GM12891 (cell line): ENCODE measurements at regions not wholly inside any gene's neighbourhood (a gene's known extent, or its start where the extent isn't known, plus 50 kb on each side); places are given as distances from the start of the nearest gene placed in this dataset.

ENCODE experiments used
- DNase-seq: peaks from one replicate; pipeline ENCODE4 v3.0.0; 2011; ENCODE audit warnings: low spot score; ENCODE audit not compliant: insufficient read length
- FAIRE-seq: peaks from 2 replicates; lab custom pipeline; 2011; peaks lifted over from hg19 to GRCh38; lab: Jason Lieb, UNC
- PAX5 ChIP-seq: IDR thresholded peaks from 2 replicates; pipeline ENCODE4 v1.6.1; 2011; ENCODE audit warnings: low read length, moderate library complexity, mild to moderate bottlenecking; ENCODE audit not compliant: insufficient read depth, severe bottlenecking
- POLR2A ChIP-seq: IDR thresholded peaks from 2 replicates; pipeline ENCODE4 v1.6.1; 2011; ENCODE audit warnings: low read depth, low read length, control low read depth
- POLR2AphosphoS5 ChIP-seq: IDR thresholded peaks from 2 replicates; pipeline ENCODE4 v1.6.1; 2011; ENCODE audit warnings: low read depth, low read length, control low read depth
- POU2F2 ChIP-seq: IDR thresholded peaks from 2 replicates; pipeline ENCODE4 v1.6.1; 2011; ENCODE audit warnings: low read depth, mild to moderate bottlenecking, control low read depth, low read length, moderate library complexity
- SPI1 ChIP-seq: IDR thresholded peaks from 2 replicates; pipeline ENCODE4 v1.6.1; 2011; ENCODE audit warnings: low read depth, low read length, control low read depth
- TAF1 ChIP-seq: IDR thresholded peaks from 2 replicates; pipeline ENCODE4 v1.6.1; 2011; ENCODE audit warnings: low read depth, low read length, control low read depth

DNA sequence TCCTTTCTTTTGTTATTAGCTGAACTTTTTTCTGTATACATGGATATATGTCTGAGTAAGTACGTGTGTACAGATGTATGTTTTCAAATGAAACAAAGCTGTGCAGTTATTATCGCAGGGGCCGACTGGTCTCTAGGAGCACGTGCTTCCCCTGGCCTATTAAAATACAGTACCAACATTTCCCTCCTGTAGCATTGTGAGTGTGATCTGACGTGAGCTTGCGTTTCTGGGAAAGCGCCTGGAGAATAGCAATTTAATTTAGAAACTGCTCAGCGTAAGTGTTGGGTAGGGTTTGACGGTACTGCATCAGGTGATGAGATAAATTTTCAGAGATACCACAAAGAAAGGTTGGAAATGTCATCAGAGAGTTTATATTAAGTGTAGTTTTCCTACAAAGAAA, 173.3 kb downstream of the FBXO8 start:
- TF ChIP-seq POLR2AphosphoS5 (no peak), SPI1 (no peak), PAX5 (no peak), POU2F2 (no peak), POLR2A (no peak), TAF1 (no peak)
- FAIRE-seq: no peak
- no peak for DNase-seq

DNA sequence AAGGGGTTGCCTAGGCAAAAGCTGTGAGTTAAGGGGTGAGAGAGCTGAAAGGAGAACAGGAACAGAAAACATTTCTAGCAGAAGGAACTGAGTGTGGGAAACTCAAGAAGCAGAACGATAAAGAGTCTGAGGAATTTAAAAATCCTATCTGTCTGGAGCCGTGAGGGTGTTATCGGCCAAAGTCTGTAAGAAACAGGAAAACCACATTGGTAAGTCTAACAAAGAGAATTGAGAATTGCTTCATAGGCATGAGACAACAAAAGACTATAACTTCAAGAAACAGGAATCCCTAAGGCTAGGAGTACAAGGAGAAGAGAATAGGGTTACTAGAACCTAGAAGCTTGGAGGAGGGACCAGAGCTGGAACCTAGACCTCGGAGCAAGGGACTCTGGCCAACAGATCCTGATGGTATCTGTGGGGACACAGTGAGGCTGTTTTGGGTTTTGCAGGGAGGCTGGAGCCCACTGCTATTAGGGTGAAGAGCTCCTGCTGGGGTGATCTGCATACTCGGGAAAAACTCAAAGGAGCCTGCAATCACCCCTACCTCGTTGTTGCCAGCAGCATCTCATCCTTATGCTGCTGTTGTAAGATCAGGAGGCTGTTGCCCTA, 175.6 kb downstream of the FBXO8 start:
- no peak for FAIRE-seq
- no peak for DNase-seq
- TF ChIP-seq PAX5: no peak
- TF ChIP-seq TAF1: no peak
- TF ChIP-seq POLR2AphosphoS5: no peak
- no peak for TF ChIP-seq POLR2A
- no peak for TF ChIP-seq SPI1
- TF ChIP-seq POU2F2: no peak

DNA sequence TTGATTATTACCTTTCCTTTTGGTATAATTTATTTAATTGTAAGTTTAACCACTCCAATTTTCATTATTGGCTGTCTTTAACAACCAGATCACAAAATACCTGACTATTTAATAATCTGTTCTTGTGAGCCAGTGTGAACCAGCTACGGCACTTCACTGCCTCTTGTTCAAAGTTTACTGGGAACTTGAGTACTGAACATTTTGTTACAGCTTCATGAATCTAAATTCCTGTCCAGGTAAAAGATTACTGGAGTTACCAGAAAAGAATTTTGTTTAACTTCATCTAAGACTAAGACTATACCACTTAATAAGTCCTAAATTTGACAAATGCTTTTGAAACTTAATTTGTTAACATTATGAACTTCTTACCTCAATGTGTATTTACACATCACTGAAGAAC, 178.3 kb downstream of the FBXO8 start:
- no peak for TF ChIP-seq TAF1
- FAIRE-seq: no peak
- DNase-seq: no peak

DNA sequence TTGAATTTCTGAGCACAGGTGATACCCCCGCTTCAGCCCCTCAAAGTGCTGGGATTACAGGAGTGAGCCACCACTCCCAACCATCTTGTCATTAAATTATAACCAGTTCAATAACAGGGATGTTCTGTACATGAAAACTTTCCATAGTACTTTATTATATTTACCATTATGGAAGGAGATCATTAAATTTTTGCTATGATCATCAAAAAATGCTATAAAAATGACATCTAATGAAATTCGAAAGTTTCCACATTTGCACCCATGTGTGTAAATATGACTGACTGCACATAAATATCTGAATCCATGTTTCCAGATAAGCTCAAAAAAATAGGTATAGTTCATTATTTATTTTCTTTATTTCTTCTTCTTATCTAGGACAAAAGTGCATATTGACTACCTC, 182.6 kb downstream of the FBXO8 start:
- FAIRE-seq (no peak), DNase-seq (no peak)
- no peak for TF ChIP-seq POU2F2
- no peak for TF ChIP-seq POLR2AphosphoS5
- TF ChIP-seq POLR2A: no peak
- TF ChIP-seq SPI1: no peak
- no peak for TF ChIP-seq TAF1
- no peak for TF ChIP-seq PAX5

DNA sequence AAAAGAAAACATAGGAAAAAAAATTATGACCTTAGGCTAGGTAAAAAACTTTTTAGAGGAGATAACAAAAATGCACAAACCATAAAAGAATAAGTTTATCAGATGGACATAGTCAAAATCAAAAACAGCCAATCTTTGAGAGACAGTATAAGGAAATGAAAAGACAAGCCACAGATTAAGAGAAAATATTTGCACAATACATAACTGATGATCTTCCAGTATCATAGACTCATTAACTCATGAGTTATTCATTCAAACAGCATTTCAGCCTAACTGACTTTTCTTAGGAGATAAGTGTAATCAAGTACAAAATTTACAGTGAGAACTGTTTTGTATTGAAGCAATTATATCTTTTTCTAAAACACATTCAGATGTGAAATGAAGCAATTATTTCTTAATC, 183.8 kb downstream of the FBXO8 start:
- DNase-seq (no peak), FAIRE-seq (no peak)
- TF ChIP-seq PAX5: no peak
- no peak for TF ChIP-seq POU2F2
- TF ChIP-seq TAF1: no peak
- no peak for TF ChIP-seq POLR2A
- no peak for TF ChIP-seq POLR2AphosphoS5
- no peak for TF ChIP-seq SPI1

DNA sequence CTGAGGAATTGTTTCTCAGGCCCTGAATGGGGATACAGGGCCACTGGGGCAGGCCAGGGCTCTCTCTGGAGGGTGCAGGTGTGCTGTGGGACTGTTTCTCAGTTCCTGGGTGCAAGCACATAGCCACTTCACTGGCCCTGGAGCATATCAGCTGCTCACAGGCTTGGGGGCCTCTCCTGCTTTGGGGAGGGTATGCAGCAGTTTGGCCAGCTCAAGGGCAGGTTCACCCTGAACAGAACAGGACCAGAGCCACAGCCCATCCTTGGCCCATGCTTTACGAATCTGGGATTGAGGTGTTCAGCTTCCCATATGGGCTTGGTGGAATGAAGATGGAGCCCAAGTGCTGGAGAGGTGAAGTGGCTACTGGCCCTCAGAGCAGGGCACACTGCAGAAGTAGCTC, 186.5 kb downstream of the FBXO8 start:
- DNase-seq (no peak), FAIRE-seq (no peak)
- no peak for TF ChIP-seq TAF1
- TF ChIP-seq POLR2A: no peak
- no peak for TF ChIP-seq PAX5
- TF ChIP-seq SPI1: no peak
- TF ChIP-seq POLR2AphosphoS5: no peak
- no peak for TF ChIP-seq POU2F2

DNA sequence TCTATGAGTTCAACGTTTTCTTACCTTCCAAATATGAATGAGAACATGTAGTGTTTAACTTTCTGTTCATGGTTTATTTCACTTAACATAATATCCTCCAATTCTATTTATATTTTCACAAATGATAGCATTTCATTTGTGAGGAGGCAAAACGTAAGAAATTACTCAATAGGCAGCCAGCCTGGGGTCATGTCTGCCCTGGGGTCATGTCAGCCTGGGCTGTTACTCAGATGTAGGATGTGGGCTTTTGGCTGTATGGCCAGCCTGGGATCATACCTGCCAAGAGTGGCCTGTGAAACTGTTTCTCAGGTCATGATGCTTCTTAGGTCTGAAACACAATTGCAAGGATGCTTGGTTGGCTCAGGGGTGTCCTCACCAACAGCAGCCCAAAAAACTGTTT, 187.0 kb downstream of the FBXO8 start:
- FAIRE-seq: no peak
- DNase-seq: no peak
- TF ChIP-seq PAX5 (no peak), POU2F2 (no peak), SPI1 (no peak), TAF1 (no peak), POLR2AphosphoS5 (no peak), POLR2A (no peak)

DNA sequence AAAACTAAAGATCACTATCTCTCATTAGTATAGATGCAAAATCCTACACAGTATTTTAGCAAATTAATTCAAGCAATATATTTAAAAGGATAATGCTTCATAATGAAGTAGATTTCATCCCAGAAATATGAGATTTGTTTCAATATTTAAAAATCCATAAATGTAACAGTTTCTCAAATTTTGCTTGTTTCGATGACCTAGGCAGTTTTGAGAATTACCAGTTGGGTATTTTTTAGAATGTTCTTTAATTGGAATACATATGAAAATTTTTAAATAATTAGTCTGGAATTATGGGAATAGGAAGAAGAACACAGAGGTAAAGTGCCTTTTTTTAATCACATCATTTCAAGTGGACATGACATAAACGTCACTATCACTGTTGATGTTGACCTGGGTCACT, 192.3 kb downstream of the FBXO8 start:
- DNase-seq: no peak
- FAIRE-seq: no peak
- TF ChIP-seq TAF1: no peak
- no peak for TF ChIP-seq POLR2A
- TF ChIP-seq PAX5: no peak
- TF ChIP-seq POLR2AphosphoS5: no peak
- TF ChIP-seq SPI1: no peak
- TF ChIP-seq POU2F2: no peak

DNA sequence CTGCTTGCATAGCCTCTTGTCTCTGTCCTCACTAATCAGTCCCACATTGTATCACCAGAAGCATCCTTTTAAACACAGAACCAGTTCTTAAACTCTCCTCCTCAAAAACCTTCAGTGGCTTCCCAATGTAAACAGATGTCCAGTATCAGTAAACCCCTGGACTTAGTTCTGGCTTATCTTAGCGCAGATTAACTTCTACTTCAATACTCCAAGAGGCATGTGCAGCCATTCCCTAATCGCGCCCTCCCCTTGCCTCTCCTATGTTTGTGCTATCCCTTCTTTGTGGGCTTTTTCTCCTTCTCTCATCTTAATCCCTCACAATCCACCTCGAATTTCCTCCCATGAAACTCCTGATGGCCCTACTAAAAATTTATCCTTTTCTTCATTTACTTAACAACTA, 193.8 kb downstream of the FBXO8 start:
- FAIRE-seq: no peak
- DNase-seq: no peak
- no peak for TF ChIP-seq PAX5
- no peak for TF ChIP-seq SPI1
- no peak for TF ChIP-seq POLR2A
- TF ChIP-seq POU2F2: no peak
- no peak for TF ChIP-seq TAF1

DNA sequence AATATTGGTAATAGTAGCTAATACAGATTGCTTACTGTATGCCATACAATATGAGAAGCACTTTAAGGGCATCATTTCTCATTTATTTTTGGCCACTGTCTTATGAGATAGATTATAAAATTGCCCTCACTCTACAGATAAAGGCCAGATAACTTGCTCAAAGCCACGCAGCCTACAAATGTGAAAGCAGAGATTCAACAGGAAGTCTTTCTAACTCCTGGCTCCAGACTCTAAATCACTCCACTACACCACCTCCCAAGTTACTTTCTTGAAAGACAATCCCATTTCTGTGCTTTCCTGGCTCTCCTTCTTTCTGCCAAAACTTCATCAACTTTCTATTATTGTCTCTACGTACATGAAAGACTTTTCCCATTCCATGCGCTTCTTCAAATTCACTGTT, 194.7 kb downstream of the FBXO8 start:
- TF ChIP-seq POLR2AphosphoS5 (no peak), TAF1 (no peak), POU2F2 (no peak), POLR2A (no peak), SPI1 (no peak), PAX5 (no peak)
- DNase-seq (no peak), FAIRE-seq (no peak)

DNA sequence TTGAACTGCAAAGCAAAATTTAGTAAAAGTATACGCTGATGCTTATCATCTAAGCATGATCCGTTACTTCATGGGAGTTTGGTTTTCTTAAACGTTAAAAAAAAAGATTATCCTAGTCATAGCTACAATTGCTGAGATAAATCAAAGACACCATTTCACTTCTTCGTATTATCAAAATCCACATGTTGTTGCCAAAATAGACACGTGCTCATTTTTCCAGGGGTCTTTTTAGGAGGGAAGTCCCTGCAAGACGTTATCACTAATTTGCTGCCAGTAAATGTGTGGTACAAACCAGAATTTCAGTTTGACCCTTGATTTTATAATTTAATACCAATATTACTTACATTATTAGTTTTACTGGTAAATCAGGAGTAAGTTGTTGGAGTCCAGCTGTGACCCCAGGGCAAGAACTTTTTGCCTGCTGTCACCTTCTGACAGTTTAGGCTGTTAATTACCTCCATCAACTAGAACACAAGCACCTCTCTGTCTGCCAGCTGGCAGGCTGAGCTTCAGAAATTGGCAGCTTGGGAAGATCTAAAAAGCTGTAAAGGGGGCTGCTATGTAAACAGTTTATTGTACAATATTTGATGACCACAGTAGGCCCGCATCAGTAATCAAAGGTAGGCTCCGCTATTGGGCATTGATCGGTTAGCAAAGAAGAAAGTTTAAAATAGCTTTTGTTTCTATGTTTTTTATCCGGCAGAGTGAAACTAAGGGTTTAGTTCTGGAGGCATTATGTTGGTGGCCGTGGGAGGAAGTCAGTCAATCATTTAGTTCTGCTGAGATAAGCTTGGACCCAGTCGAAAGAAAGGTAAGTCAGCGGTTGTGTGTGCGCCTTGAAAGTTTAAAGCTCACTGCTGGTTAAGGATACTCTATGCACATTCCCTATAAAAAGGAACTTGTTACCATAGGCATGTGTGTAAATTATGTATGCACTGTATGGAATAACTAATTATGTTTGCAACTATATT, 196.4 kb downstream of the FBXO8 start:
- no peak for FAIRE-seq
- DNase-seq: no peak

More for the DNA sequence above, 196.4 kb downstream of the FBXO8 start:
- TF ChIP-seq POLR2A: no peak
- no peak for TF ChIP-seq PAX5
- TF ChIP-seq TAF1: no peak
- TF ChIP-seq POU2F2: no peak
- TF ChIP-seq SPI1: no peak
- no peak for TF ChIP-seq POLR2AphosphoS5
